ENCODE measurements at regions not wholly inside any gene's neighbourhood (a gene's known extent, or its start where the extent isn't known, plus 50 kb on each side); places are given as distances from the start of the nearest gene placed in this dataset.

DNA sequence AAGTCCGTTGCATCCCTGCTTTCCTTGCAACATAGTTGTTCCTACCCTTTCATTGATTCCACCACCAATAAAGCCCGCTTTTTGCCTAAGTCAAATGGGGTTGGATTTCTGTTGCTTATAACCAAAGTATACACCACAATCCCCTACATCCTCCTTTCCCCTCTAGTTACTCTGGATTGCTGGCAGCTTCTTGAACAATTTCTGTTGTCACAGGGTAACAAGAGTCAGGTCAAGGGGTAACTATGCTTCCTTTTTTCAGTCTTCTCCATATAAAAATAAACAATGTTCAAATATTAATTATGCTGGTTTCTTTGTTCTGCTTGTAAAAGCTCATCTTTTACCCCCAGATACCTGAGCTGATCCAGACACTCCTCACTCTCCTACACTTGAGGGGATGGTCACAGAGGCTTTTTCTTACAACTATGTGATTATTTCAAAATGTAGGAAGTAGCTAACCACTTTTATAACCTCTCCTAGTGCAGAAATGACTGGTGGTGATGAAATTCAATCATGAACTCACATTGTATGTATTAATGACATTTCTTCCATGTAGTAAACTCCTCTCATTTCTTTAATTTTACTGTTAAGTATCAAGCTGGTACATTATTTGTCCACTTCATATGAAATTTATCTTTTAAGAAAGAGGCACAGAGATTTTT, 136.5 kb downstream of the SNX18 start:
- no peak for DNase-seq (ENCODE audit: low read depth, low spot score)

DNA sequence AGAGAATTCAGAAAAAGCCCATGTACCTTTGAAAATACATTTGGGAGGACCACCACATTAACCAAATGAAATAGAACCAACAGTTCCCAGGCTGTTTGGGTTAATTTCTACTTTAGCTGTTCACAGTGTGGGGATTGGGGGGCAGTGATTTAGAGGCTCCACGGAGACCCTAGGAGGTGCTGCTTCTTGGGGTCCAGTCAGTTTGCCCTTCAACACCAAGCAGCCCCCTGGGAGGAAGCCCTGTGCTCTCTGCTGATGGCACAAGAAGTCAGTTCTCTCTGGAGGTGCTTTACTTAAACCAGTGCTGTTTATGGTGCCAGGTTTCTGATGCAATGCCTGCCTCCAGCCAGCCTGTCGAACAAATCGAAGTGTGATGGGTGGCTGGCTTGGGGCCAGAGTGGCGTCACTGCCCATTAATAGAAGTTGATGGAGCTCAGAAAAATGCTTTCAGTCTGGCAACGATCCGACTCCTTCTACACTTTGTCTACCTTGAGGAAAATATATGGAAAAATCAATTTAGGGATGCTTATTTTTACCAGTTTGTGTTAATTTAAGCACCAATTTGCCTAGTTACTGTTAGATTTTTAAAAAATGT, 134.0 kb downstream of the SNX18 start:
- peak; percentile 85 for DNase-seq (ENCODE audit: low read depth, low spot score)

DNA sequence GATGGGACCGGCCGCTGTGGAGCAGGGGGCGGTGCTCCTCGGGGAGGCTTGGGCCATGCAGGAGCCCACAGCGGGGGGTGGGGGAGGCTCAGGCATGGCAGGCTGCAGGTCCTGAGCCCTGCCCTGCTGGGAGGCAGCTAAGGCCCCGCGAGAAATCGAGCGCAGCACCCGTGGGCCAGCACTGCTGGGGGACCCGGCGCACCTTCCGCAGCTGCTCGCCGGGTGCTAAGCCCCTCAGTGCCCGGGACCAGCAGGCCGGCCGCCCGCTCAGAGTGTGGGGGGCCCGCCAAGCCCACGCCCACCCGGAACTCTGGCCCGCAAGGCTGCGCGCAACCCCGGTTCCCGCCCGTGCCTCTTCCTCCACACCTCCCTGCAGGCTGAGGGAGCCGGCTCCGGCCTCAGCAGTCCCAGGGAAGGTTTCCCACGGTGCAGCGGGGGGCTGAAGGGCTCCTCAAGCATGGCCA, 131.5 kb downstream of the SNX18 start:
- no peak for DNase-seq (ENCODE audit: low read depth, low spot score)

DNA sequence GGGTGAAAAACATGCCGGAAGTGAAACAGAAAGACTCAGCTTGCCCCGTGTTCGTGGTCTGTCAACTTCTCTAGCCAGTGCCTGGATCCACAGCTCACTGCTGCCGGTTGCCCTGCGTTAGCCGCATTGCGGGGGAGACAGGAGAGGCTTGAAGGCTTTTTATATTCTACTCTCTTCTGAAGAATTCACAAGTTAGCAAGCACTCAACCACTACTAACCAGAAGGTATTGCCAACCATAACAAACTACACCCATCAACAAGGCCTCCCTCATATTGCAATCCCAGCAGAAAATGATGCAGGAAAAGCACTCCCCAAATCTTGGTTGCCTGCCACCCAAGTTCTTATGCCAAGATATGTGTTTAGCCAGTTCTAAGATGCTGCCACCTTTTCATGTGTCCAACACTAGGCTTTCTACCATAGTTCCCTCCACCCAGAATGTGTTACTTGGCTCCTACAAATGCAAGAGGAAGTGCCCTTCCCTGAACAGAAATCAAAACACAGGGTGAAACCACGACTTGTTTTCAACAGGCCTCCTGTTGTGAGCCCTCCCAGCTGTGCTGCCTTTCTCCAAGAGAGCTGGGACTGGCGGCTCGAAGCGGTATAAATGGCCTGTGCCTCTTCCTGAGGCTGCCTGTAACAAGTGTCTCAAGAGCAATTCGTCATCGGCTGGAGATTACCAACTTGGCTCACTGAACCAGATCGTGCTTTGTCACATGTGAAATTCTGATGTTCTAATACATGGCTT, 129.0 kb downstream of the SNX18 start:
- peak; percentile 89 for DNase-seq (ENCODE audit: low read depth, low spot score)

DNA sequence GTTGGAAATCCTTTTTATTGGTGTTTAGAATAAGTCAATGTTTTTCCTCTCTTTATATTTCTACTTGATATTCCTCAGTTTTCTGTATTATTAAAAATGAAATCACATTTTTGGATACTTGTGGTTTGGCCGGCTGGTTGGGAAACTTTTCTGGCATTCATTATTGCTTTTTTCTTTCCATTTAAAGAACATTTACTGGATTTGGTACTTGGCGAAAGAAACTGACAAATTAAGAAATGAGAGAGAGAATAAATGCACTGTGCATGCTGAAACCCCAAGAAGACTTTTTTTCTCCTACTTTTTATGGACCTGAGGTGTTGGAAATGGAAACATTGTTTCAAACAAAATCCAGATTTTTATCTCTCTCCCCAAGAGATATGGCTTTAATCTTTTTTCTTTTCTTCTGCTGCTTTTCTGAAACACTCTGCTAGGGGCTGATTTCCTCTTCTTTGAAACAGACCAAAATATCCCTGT, 128.4 kb downstream of the SNX18 start:
- peak; percentile 23 for DNase-seq (ENCODE audit: low read depth, low spot score)

DNA sequence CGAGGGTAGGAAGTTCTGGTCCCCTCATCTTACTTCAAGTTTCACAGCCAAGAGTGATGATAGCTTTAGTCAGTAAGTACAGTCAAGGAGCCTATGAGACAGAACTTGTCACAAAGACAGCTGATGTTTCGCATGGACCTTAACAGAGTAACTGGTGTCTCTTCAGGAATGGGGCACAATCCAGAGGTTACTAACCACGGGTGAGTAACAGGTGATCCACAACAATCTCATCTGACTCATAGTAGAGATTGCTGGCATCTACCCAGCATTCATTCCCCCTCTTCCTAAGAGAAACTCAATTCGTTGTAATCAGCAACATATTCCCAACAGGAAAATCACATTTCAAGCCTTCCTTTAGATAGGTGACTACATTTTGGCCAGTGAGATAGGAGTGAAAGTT, 126.7 kb downstream of the SNX18 start:
- peak; percentile 78 for DNase-seq (ENCODE audit: low read depth, low spot score)

DNA sequence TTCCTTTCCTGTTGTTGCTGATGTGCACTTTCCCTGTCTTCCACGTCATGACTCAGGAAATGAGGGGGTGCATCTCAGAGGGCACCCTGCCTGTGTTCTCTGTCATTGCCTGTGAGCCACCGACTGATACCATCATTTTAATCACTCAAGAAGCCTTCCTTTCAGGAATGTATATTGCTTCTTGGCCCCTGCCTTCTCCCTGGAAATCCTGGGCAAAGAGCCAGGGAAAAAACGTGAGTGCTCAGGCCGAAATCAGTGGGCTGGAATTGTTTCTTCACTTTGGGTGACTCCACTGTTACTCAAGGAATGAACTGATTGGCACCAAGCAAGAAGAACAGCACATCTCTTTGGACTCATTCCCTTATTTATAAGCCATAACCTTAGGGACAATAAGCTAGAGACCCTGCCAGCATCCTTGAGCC, 126.1 kb downstream of the SNX18 start:
- DNase-seq (ENCODE audit: low read depth, low spot score): peak; percentile 76

DNA sequence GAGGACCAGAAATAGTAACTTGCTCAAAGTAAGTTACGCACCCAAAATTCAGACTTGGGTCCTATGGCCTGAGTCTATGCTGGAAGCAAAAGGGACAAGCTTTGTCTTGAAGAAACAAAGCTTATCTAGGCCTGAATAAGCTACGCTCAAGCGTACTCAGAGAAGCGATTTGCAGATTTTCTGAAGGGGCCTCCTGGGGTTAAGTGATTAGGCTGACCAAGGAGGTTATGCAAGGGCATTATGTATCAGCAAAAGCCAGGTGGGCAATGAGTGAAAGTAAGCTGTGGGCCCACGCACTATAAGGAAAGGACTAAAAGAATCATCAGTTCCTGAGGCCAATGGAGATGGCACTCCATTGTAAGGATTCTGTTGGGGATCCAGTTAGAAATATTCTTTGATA, 122.1 kb downstream of the SNX18 start:
- DNase-seq (ENCODE audit: low read depth, low spot score): no peak

DNA sequence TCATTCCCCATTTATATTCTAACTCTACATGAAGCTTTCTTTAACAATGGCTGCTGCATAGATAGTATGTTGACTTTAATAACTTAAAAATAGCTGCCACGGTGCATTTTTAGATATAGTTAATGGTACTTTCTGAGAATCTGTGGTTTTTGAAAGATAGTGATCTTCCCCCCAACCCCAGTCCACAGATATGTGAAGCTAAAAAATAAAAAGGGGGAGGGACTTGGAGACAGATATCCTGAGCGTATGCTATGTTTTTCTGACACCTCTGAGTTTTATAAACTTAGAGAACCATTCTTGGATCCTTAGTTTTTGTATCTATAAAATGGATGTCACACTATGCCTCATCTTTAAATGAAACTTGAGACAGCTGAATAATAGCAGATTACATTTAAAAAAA, 120.5 kb downstream of the SNX18 start:
- no peak for DNase-seq (ENCODE audit: low read depth, low spot score)

DNA sequence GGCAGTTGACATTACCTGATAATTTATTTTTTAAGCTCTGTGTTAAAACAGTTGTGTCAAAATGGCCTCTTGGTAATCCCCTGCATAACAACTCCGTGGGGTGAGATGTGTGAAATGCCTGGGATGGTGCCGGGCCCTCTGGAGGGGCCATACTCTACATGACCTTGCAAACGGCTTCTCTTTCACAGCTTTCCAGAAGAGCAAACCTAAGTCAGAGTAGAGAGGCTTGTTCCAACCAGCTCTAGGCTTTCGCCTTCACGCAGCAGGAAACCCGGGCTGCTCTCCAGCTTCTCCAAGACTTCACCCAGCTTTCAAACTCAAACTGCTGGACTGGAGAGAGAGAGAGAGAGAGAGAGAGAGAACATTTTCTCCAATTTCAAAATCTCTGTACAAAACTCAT, 120.1 kb downstream of the SNX18 start:
- peak; percentile 10 for DNase-seq (ENCODE audit: low read depth, low spot score)

DNA sequence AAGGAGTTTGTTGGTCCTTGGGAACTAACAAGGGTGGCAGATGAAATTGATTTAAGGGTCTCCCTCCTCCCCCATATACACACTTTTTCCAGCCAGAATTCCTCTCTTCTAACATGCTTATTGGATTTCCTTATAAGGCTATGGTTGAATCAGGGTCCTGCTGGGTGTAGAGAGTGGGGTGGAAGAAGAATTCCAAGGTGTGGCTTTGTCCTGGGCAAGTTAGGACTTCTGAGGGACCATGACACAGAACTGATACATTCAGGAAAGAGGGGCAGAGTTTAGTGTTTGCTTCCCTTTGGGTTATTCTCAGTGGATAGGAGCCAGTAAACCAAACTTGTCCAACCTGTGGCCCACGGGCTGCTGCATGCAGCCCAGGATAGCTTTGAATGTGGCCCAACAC, 116.5 kb downstream of the SNX18 start:
- no peak for DNase-seq (ENCODE audit: low read depth, low spot score)

DNA sequence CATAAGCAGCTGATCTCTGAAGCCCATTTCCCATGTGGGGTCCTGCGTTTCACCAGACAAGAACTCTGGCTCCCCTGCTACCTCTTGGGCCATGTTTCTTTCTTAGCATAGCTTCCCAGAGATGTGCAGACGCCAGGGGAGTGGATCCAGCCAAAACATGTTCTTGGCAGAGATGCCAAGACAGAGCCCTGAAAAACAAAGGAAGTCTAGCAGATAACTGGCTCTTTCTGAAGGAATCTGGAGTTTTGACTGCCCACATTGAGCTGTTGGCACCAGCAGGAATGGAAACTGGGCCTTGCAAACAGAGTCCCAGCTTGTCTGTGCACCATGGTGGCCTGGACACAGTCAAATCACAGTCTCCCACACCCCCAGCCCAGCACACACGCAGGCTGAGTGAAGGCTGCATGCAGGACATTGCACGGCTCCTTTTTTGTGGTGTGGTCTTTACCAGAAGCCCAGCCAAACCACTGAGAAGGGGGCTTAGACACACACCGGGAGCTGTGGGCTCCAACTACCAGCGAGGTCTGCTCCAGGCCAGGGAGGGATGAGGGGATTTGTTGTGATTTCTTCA, 114.7 kb downstream of the SNX18 start:
- peak; percentile 77 for DNase-seq (ENCODE audit: low read depth, low spot score)

DNA sequence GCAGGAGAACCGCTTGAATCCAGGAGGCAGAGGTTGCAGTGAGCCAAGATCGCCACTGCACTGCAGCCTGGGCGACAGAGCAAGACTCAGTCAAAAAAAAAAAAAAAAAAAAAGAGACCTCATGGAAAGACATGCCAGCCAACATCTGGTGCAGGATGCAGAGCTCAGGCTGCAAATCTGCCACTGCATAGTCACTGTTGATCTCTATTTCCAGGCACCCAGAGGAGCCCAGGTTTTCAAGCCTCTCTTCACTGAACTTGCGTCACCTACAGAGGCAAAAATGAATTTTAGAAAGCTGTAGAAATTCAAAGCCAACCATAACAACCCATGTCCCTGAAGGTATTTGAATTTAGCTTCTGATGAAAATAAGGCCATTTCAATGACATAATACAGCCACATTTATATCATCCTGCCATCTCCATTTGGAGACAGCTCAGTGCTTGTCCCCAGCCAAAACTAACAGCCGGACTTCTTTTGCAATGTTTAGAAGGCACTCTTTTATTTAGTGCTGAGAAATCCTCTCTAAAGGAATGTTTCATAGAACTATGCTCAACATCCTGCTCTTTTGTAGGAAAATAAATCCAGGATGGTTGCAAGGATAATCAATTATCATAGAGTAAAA, 113.3 kb downstream of the SNX18 start:
- DNase-seq (ENCODE audit: low read depth, low spot score): peak; percentile 23

DNA sequence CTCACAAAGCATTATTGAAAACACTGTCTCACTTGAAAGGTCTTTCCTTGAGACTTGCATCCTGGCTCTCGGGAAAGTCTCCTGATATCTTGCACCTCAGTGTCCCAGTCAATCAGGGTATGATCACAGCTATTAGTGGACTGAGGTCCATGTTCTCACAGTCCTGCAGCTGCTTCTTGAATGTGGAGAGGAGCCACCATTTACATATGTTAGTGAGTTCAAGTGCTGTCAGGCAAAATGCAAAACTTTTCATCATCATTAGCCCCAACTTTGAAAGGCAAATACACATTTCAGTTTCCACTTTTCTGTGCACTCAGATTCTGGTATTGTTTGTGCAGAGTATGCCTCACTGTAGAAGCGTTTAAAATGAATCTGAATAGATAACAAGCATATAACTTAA, 111.6 kb downstream of the SNX18 start:
- DNase-seq (ENCODE audit: low read depth, low spot score): no peak

DNA sequence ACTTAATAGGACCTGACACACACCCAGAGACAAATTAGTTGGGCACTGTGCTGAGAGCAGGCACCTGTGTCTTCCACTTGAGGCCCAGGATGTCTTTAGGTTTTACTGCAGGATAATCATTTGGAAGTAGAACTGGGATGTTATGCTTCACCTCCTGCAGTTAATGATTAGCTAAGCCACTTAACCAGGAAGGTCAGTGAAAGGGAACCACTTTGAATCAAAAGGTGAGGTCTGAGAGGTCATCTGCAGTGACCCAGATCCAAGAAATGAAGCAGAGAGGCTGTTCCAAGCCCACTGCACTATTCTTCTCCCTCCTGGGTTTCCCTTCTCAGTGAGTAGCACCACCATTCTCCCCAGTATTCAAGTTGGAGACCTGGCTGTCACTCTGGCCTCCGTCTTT, 110.5 kb downstream of the SNX18 start:
- no peak for DNase-seq (ENCODE audit: low read depth, low spot score)

DNA sequence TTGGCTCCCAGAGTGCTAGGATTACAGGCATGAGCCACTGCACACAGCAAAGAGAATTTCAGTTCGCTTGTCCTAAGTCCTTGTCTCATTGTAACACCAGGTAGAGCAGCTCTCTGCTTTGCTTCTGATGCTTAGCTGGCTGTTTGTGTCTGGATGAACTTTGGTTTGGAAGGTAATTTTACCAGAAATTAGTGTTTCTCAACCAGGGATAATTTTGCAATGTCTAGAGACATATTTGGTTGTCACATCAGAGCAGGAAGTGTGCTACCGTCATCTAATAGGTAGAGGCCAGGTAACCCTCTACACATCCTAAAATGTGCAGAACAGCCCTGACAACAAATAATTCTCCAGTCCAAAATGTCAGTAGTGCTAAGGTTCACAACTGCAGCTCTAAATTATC, 108.8 kb downstream of the SNX18 start:
- no peak for DNase-seq (ENCODE audit: low read depth, low spot score)

DNA sequence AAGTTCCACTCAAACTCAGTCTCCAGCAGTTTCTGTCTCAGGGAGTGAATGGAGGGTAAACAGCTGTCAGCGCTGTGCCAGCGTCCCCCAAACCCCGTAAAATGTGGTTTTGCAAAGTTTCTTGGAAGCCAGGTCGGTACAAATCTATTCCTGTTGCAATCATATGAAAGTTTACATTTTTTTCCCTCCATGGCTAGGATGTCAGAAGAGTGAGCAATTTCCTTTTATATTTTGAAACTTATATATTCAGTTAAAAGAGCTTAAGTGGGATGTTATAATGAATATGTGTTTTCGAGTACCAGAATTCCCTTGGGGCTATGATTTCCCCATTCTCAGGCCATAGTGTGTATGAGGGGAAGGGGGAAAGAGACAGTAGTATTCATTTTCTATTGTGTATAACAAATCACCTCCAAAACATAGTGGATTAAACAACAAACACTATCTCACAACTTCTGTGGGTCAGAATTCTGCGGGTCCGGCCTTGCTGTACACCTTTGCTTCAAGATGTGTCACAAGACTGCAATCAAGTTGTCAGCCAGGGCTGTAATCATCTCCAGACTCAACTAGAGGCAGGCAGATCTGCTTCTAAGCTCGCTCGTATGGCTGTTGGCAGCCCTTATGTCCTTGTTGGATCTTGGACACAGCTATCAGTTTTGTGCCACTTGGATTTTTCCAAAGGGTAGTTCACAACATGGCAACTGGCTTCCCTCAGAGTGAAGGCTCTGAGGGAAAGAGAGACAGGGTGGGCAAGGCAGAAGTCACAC, 107.4 kb downstream of the SNX18 start:
- no peak for DNase-seq (ENCODE audit: low read depth, low spot score)

DNA sequence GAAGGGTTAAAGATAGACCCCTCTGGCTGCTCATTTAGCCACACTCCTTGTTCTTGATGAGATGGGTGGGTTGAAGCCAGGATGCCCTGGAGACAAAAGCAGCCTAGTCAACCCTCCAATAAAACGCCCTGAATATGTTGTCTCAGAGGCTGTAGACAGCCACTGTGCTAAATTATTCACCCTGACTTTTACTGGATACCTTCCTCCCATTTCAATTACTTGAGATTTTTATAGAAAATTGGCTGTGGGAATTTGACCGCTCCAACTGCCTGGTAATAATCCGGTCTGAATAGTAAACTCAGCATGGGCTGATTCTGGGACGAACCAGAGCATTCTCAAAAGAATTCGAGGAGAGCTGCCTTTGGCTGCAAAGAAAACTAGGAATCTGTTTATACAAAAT, 104.2 kb downstream of the SNX18 start:
- DNase-seq (ENCODE audit: low read depth, low spot score): peak; percentile 37

DNA sequence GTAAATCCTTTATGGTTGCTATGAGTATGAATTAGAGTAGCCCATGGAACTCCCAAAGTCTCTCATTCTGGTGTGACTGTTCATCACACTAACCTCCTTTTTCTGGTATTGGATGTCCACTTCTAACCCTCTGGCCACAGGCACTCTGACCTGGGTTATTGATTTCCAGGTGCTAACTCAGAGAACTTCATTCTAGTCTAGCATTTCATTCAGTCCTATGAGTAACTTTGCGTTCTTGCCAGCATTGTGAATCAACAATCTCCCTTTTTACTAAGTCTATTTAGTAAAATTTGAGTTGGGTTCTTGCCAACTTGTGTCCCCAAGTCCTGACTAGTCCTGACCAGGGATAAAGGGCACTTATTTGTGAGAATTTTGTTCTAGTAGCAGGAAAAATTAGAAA, 103.5 kb downstream of the SNX18 start:
- DNase-seq (ENCODE audit: low read depth, low spot score): no peak

DNA sequence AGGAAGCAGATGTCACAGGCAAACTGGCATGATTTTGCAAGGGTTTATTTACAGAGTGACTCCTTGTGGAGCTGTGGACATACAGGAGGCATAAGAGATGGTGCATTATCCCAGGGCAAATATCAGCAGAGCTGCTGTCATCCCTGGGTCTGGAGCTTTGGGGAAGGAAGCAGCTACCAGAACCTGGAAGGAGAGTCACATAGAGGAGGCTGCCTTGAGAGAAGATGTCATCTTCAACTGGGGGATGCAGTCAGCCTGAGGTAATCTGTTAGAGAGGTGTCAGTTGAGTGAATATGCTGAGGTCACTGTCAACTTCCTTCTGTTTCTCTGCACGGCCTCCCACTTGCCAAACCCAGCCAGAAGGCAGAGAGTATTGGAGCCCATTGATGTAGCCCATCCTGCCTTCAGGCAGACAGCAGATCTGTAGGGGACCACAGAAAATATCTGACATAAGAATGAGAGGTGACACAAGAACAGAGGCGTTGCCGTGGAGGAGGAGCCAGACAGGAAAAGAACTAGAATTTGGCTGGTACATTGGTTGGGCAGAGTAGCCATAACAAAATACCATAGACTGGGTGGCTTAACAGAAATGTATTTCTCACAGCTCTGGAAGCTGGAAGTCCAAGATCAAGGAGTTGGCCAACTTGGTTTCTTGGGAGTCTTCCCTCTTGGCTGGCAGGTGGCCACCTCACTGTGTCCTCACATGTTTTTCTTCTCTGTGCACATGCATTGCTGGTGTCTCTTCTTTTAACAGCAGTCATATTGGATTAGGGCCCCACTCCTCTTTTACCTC, 102.8 kb downstream of the SNX18 start:
- peak; percentile 26 for DNase-seq (ENCODE audit: low read depth, low spot score)

Data from astrocyte of the hippocampus (primary cell).